ENCODE measurements at regions not wholly inside any gene's neighbourhood (a gene's known extent, or its start where the extent isn't known, plus 50 kb on each side); places are given as distances from the start of the nearest gene placed in this dataset.

DNA sequence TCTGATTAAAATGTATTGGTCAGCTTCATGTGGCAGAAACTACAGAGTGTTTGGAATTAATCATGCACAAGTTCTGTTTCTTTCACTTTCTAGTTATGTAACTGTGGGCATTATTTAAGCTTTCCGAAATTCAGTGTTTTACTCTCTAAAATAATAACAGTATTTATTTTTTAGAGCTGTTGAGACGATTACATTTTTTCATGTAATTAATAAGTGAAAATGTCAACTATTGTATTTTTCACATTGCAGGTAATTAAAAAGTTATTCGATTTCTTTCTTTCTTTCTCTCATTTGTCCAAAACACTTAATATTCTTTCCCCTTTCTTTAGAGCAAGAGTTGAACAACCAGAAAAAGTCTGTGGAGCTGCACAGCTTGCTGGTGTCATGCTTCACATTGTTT lies 559.4 kb upstream of the PCDH20 start:
- TF ChIP-seq GABPA (IDR thresholded peaks at IDR 0.05 in 1 of 2, conservative IDR thresholded peaks at IDR 0.05 in 1 of 2) (no peak), YY1 (IDR thresholded peaks at IDR 0.05) (no peak), HNF4A (conservative IDR thresholded peaks at IDR 0.05) (no peak), RAD21 (IDR thresholded peaks at IDR 0.05) (no peak), EGR1 (IDR thresholded peaks at IDR 0.05; ENCODE audit: low read depth in 2 of 2) (no peak), TAF1 (conservative IDR thresholded peaks at IDR 0.05) (no peak), FOXA1 (IDR thresholded peaks at IDR 0.05) (no peak)
- TF ChIP-seq, protein P1, sequence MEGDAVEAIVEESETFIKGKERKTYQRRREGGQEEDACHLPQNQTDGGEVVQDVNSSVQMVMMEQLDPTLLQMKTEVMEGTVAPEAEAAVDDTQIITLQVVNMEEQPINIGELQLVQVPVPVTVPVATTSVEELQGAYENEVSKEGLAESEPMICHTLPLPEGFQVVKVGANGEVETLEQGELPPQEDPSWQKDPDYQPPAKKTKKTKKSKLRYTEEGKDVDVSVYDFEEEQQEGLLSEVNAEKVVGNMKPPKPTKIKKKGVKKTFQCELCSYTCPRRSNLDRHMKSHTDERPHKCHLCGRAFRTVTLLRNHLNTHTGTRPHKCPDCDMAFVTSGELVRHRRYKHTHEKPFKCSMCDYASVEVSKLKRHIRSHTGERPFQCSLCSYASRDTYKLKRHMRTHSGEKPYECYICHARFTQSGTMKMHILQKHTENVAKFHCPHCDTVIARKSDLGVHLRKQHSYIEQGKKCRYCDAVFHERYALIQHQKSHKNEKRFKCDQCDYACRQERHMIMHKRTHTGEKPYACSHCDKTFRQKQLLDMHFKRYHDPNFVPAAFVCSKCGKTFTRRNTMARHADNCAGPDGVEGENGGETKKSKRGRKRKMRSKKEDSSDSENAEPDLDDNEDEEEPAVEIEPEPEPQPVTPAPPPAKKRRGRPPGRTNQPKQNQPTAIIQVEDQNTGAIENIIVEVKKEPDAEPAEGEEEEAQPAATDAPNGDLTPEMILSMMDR (IDR thresholded peaks at IDR 0.05; ENCODE audit: low read depth, low read length, missing input control) = no peak

Measured in liver (tissue), 3 donors.